ENCODE measurements at regions not wholly inside any gene's neighbourhood (a gene's known extent, or its start where the extent isn't known, plus 50 kb on each side); places are given as distances from the start of the nearest gene placed in this dataset.

DNA sequence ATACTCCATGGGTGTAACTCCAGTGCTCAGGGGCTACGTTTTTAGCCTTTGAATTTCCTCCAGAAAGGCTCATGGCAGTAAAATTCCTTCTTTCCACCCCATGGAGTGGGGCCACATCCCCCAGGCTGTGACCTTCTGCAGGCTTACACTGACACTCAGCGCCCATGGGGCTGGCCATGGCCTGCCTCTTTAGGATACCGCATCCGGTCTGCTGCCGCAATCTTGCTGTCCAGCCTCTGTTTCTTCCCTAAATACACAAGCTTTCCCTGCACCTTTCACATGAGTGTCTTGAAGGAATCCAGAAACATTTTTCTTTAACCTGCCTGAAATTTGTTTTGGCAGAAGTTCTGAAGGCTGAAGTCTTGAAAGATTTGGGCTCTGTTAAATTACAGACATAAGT is 170.5 kb downstream of the NTMT2 start:
- Histone ChIP-seq H3K36me3 (ENCODE audit: control insufficient read depth, insufficient read depth, low read length) (no peaks in the 10 kb centered on the region), H3K27ac (ENCODE audit: low read depth, low read length) (no peak overlapping the region), H3K27me3 (ENCODE audit: control insufficient read depth, insufficient read depth, low read length) (no peaks in the 10 kb centered on the region), H3K4me1 (ENCODE audit: control insufficient read depth, insufficient read depth, low read length) (peaks cover 9% of the 10 kb centered on the region; the same call in 1 of the 2 replicates), H3K9me3 (ENCODE audit: control insufficient read depth, insufficient read depth, low read length) (no peaks in the 10 kb centered on the region), H3K9ac (ENCODE audit: low read depth, low read length) (no peak overlapping the region), H3K4me3 (ENCODE audit: low read depth, low read length) (no peak overlapping the region)

DNA sequence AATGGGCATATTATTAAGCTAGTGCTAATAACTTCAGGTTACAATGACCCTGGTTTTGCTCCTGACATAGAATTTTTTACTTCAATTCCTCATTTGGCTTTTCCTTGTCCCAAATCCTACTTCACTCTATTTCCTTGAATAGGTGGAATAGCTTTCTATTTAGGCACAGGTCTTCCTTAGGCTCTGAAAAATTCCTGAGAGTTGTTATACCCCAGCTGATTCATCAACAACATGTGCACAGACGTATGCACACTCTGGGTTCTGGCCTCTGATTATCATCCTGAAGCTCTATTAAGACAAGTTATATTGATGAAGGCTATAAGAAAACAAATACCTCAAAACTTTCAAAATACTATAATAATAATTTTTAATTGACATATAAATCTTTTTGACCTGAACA is 172.4 kb downstream of the NTMT2 start:
- Histone ChIP-seq H3K4me3 (ENCODE audit: low read depth, low read length) (no peak overlapping the region), H3K36me3 (ENCODE audit: control insufficient read depth, insufficient read depth, low read length) (no peaks in the 10 kb centered on the region), H3K4me1 (ENCODE audit: control insufficient read depth, insufficient read depth, low read length) (peaks cover 9% of the 10 kb centered on the region; the same call in 1 of the 2 replicates), H3K27ac (ENCODE audit: low read depth, low read length) (no peak overlapping the region), H3K9me3 (ENCODE audit: control insufficient read depth, insufficient read depth, low read length) (no peaks in the 10 kb centered on the region), H3K27me3 (ENCODE audit: control insufficient read depth, insufficient read depth, low read length) (no peaks in the 10 kb centered on the region), H3K9ac (ENCODE audit: low read depth, low read length) (no peak overlapping the region)

DNA sequence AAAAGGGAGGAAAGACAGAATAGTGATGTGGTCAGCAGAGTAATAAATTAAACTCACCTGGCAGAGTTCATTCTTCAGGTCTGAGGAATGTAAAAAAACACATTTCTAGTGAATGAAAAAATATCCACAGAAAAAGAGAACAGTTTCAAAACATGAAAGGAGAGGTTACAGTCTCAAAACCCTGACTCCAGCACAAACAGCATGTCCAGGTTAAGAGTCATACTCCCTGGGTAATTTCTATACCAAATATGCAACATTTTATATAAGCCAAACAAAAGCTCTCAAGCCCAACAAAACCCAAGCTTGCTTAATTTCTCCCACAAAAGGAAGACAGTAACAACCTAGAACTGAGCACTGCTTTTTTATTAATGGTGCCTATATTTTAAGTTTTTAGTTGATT is 173.0 kb downstream of the NTMT2 start:
- Histone ChIP-seq H3K27ac (ENCODE audit: low read depth, low read length) (no peak overlapping the region), H3K36me3 (ENCODE audit: control insufficient read depth, insufficient read depth, low read length) (no peaks in the 10 kb centered on the region), H3K9me3 (ENCODE audit: control insufficient read depth, insufficient read depth, low read length) (no peaks in the 10 kb centered on the region), H3K27me3 (ENCODE audit: control insufficient read depth, insufficient read depth, low read length) (no peaks in the 10 kb centered on the region), H3K4me1 (ENCODE audit: control insufficient read depth, insufficient read depth, low read length) (peaks cover 9% of the 10 kb centered on the region; the same call in 1 of the 2 replicates), H3K9ac (ENCODE audit: low read depth, low read length) (no peak overlapping the region), H3K4me3 (ENCODE audit: low read depth, low read length) (no peak overlapping the region)

DNA sequence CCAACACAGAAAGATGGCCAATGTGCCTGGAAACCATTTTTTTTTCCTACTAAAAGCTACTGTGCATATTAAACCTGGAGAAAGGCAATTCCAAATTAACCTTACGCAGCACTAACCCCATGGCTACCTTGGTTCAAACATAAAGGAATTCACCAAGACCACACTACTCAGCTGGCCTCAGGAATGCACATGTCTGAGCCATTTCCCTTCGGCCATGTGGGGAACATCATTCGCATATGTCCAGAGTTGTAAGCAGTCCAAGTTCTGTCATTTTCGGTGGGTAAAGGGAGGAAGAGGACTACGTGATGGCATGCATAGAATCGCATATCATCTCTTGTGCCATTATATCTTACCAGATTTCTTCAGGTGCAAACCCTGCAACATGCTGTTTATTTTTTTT is 175.4 kb downstream of the NTMT2 start:
- Histone ChIP-seq H3K27me3 (ENCODE audit: control insufficient read depth, insufficient read depth, low read length) (no peaks in the 10 kb centered on the region), H3K9ac (ENCODE audit: low read depth, low read length) (no peak overlapping the region), H3K9me3 (ENCODE audit: control insufficient read depth, insufficient read depth, low read length) (no peaks in the 10 kb centered on the region), H3K4me3 (ENCODE audit: low read depth, low read length) (no peak overlapping the region), H3K4me1 (ENCODE audit: control insufficient read depth, insufficient read depth, low read length) (no peaks in the 10 kb centered on the region), H3K36me3 (ENCODE audit: control insufficient read depth, insufficient read depth, low read length) (no peaks in the 10 kb centered on the region), H3K27ac (ENCODE audit: low read depth, low read length) (no peak overlapping the region)

DNA sequence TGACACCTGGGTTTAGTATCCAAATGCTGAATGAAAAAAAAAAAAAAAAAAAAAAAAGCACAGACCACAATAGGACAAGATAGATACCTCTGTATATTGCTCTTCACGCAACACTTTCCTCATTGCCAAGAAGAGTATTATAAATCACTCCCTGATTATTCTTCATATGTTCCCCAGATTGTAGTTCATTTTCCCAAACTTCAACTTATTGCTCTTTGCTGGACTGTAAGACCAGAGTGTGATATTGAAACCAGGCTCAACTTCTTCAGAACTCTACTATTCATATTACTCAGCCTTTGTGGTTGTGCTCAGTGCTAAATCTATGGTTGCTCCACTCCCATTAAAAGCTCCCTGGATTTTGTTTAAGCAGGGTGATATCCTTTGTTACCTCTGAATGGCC is 180.4 kb downstream of the NTMT2 start:
- Histone ChIP-seq H3K36me3 (ENCODE audit: control insufficient read depth, insufficient read depth, low read length) (no peaks in the 10 kb centered on the region), H3K27me3 (ENCODE audit: control insufficient read depth, insufficient read depth, low read length) (no peaks in the 10 kb centered on the region), H3K4me1 (ENCODE audit: control insufficient read depth, insufficient read depth, low read length) (no peaks in the 10 kb centered on the region), H3K9me3 (ENCODE audit: control insufficient read depth, insufficient read depth, low read length) (no peaks in the 10 kb centered on the region), H3K4me3 (ENCODE audit: low read depth, low read length) (no peak overlapping the region), H3K27ac (ENCODE audit: low read depth, low read length) (no peak overlapping the region), H3K9ac (ENCODE audit: low read depth, low read length) (no peak overlapping the region)

DNA sequence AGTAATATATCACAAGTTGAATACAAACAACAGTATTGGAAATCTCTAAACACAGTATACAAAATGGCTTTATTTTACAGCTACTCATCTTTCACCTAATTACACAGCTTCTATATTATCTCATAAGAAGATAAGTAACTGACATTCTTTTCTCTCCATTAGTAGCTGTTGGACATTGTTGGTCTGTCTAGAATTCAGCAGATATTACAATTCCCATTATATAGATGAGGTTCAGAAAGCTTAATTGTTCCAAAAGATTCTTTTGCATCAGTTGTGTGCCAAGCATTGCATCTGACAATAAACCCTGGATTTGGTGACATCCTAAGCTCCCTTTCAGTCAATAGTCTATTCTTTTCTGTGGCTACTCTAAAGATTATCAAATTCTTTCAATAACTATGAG is 187.0 kb downstream of the NTMT2 start:
- Histone ChIP-seq H3K27me3 (ENCODE audit: control insufficient read depth, insufficient read depth, low read length) (no peaks in the 10 kb centered on the region), H3K9ac (ENCODE audit: low read depth, low read length) (no peak overlapping the region), H3K4me1 (ENCODE audit: control insufficient read depth, insufficient read depth, low read length) (no peaks in the 10 kb centered on the region), H3K4me3 (ENCODE audit: low read depth, low read length) (no peak overlapping the region), H3K27ac (ENCODE audit: low read depth, low read length) (no peak overlapping the region), H3K36me3 (ENCODE audit: control insufficient read depth, insufficient read depth, low read length) (no peaks in the 10 kb centered on the region), H3K9me3 (ENCODE audit: control insufficient read depth, insufficient read depth, low read length) (no peaks in the 10 kb centered on the region)

DNA sequence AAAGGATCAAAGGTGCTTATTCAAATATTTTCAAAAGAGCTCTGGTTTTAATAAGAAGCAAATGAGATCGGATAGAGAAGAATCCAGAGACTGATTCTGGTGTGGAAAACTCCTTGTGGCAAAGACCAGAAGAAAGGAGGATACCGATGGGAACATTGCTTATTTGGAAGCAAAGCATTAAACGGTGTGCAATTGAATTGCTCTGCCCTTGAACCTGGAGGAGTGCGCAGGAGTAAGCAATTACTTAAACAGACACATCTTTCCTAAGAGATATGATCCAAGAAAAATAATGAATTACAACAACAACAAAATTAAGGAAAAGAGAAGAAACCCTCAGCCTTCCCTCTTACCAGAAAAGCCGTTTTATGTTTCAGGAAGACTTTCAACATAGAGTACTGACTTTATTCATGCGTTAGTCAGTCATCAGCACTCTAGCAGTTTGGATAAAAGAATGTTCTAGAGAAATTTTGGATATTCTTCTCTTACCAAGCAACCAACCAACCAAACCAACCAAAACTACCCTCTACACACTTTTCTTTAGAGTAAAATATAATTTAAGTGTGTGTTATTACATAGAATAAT is 191.7 kb downstream of the NTMT2 start:
- H3K36me3 ChIP-seq (ENCODE audit: control insufficient read depth, insufficient read depth, low read length) = no peaks in the 10 kb centered on the region
- no peaks in the 10 kb centered on the region for H3K27me3 ChIP-seq (ENCODE audit: control insufficient read depth, insufficient read depth, low read length)
- H3K4me1 ChIP-seq (ENCODE audit: control insufficient read depth, insufficient read depth, low read length) = no peaks in the 10 kb centered on the region
- H3K9me3 ChIP-seq (ENCODE audit: control insufficient read depth, insufficient read depth, low read length) = no peaks in the 10 kb centered on the region
- H3K4me3 ChIP-seq (ENCODE audit: low read depth, low read length) = no peak overlapping the region
- no peak overlapping the region for H3K27ac ChIP-seq (ENCODE audit: low read depth, low read length)
- H3K9ac ChIP-seq (ENCODE audit: low read depth, low read length) = no peak overlapping the region

DNA sequence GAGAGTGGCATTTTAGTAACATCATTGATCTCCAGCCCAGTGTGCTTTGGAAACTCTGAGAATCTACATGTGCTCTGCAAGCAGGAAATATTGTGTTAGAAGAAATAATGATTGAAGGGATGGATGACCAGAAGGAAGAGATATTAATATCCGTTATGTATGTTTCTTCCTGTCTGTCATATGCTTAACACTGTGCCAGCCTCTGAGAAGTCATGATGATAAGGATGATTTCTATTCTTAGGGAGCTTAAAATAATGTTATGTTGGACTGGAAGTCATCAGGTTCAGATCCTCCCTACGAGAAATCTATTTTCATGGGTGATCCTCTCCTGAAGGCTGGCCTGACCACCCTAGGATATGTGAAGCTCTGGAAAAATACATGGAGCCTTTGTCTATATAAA is 192.4 kb upstream of the GORAB start:
- no peaks in the 10 kb centered on the region for H3K27me3 ChIP-seq (ENCODE audit: control insufficient read depth, insufficient read depth, low read length)
- no peak overlapping the region for H3K4me3 ChIP-seq (ENCODE audit: low read depth, low read length)
- H3K9me3 ChIP-seq (ENCODE audit: control insufficient read depth, insufficient read depth, low read length) = no peaks in the 10 kb centered on the region
- H3K4me1 ChIP-seq (ENCODE audit: control insufficient read depth, insufficient read depth, low read length) = no peaks in the 10 kb centered on the region
- H3K27ac ChIP-seq (ENCODE audit: low read depth, low read length) = no peak overlapping the region
- H3K36me3 ChIP-seq (ENCODE audit: control insufficient read depth, insufficient read depth, low read length) = no peaks in the 10 kb centered on the region
- no peak overlapping the region for H3K9ac ChIP-seq (ENCODE audit: low read depth, low read length)

DNA sequence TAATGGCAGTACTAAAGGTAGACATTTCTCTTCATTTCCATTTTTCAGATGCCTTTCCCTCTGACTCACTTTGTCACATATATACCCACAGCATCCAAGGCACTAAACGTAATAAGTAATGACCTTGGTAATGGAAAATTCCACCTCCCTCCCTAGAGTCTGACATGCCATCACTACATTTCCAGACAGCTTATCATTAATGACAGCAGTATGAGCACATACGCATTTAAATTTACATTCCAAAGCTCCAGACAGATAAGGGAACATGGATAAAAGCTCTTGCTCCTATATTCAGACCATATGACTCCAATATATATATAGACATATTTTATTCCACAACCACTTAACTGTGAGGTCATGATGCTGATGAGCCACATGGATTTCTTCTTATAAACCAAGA is 191.7 kb upstream of the GORAB start:
- Histone ChIP-seq H3K4me1 (ENCODE audit: control insufficient read depth, insufficient read depth, low read length) (no peaks in the 10 kb centered on the region), H3K4me3 (ENCODE audit: low read depth, low read length) (no peak overlapping the region)

DNA sequence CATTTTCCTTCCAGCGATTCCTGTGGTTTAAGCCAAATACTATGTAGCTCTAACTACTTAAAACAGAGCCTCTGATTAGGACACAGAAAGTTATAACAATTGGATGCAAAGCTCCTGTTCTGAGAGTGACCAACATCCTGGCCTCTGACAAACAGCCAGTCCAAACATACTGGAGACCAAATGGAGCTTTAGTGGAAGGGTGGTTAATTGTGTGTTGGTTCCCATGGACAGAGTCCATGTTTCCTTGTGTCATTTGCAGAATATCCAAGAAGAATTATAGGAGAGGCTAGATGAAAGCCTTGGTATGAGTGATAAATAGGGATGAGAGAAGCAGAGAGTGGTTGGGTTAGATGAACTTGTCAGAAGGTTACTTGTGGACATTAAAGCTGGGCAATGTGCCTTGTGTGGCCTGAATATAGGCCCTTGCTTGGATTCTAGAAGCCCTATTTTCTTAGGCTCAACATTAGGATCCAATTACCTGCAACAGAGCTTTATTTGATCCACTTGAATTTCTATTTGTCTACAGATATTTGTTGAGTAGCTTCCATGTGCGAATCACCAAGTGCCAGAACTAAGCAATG is 180.5 kb upstream of the GORAB start:
- no peaks in the 10 kb centered on the region for H3K27me3 ChIP-seq (ENCODE audit: control insufficient read depth, insufficient read depth, low read length)
- no peaks in the 10 kb centered on the region for H3K4me1 ChIP-seq (ENCODE audit: control insufficient read depth, insufficient read depth, low read length)
- H3K27ac ChIP-seq (ENCODE audit: low read depth, low read length) = no peak overlapping the region
- H3K4me3 ChIP-seq (ENCODE audit: low read depth, low read length) = no peak overlapping the region
- no peak overlapping the region for H3K9ac ChIP-seq (ENCODE audit: low read depth, low read length)
- no peaks in the 10 kb centered on the region for H3K36me3 ChIP-seq (ENCODE audit: control insufficient read depth, insufficient read depth, low read length)
- no peaks in the 10 kb centered on the region for H3K9me3 ChIP-seq (ENCODE audit: control insufficient read depth, insufficient read depth, low read length)

More for the DNA sequence above, 191.7 kb upstream of the GORAB start:
- Histone ChIP-seq H3K36me3 (ENCODE audit: control insufficient read depth, insufficient read depth, low read length) (no peaks in the 10 kb centered on the region), H3K9me3 (ENCODE audit: control insufficient read depth, insufficient read depth, low read length) (no peaks in the 10 kb centered on the region), H3K9ac (ENCODE audit: low read depth, low read length) (no peak overlapping the region), H3K27ac (ENCODE audit: low read depth, low read length) (no peak overlapping the region), H3K27me3 (ENCODE audit: control insufficient read depth, insufficient read depth, low read length) (no peaks in the 10 kb centered on the region)

DNA sequence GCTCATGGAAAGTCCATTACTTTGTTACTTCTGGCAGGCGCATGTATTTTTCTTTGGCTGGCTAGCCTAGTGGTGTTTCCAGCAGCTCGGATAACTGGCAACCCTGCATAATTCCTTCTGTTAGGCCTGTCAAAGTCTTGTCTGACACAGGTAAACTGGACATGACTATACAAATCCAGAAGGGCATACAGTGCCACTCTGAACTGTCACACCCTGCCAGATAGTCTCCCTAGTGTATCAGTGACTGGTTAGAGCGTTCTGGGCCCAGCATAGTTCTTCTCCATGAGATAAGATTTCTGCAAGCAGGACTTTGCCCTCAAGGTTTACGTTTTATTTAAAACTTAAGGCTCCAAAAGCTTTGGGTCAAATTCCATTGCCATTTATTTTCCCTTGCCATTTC is 177.7 kb upstream of the GORAB start:
- H3K9ac ChIP-seq (ENCODE audit: low read depth, low read length) = no peak overlapping the region
- no peaks in the 10 kb centered on the region for H3K9me3 ChIP-seq (ENCODE audit: control insufficient read depth, insufficient read depth, low read length)
- no peak overlapping the region for H3K4me3 ChIP-seq (ENCODE audit: low read depth, low read length)
- H3K27ac ChIP-seq (ENCODE audit: low read depth, low read length) = no peak overlapping the region
- H3K27me3 ChIP-seq (ENCODE audit: control insufficient read depth, insufficient read depth, low read length) = no peaks in the 10 kb centered on the region
- no peaks in the 10 kb centered on the region for H3K4me1 ChIP-seq (ENCODE audit: control insufficient read depth, insufficient read depth, low read length)
- no peaks in the 10 kb centered on the region for H3K36me3 ChIP-seq (ENCODE audit: control insufficient read depth, insufficient read depth, low read length)
